ENCODE measurements at regions not wholly inside any gene's neighbourhood (a gene's known extent, or its start where the extent isn't known, plus 50 kb on each side); places are given as distances from the start of the nearest gene placed in this dataset.

GRCh38 chr7:35384761-35385700, 131.1 kb upstream of the TBX20 start:
- DNase-seq (ENCODE audit: low spot score) = no peak
- no peak for TF ChIP-seq CTCF (IDR thresholded peaks at IDR 0.05; ENCODE audit: borderline replicate concordance, control extremely low read depth, extremely low read depth, insufficient read depth, missing control alignments)
- in situ Hi-C loops (cut with MboI; ENCODE audit: low sequenced_read_pairs, unreplicated experiment) = no loop called here

GRCh38 chr7:35380739-35381224, 126.9 kb upstream of the TBX20 start:
- no peak for TF ChIP-seq CTCF (IDR thresholded peaks at IDR 0.05; ENCODE audit: borderline replicate concordance, control extremely low read depth, extremely low read depth, insufficient read depth, missing control alignments)
- in situ Hi-C loops (cut with MboI; ENCODE audit: low sequenced_read_pairs, unreplicated experiment) = no loop called here
- DNase-seq (ENCODE audit: low spot score) = no peak

GRCh38 chr7:35379481-35379880, 125.6 kb upstream of the TBX20 start:
- no peak for DNase-seq (ENCODE audit: low spot score)
- in situ Hi-C loops (cut with MboI; ENCODE audit: low sequenced_read_pairs, unreplicated experiment) = no loop called here
- no peak for TF ChIP-seq CTCF (IDR thresholded peaks at IDR 0.05; ENCODE audit: borderline replicate concordance, control extremely low read depth, extremely low read depth, insufficient read depth, missing control alignments)

- in situ Hi-C loops (cut with MboI; ENCODE audit: low sequenced_read_pairs, unreplicated experiment) = no loop called here
- no peak for TF ChIP-seq CTCF (IDR thresholded peaks at IDR 0.05; ENCODE audit: borderline replicate concordance, control extremely low read depth, extremely low read depth, insufficient read depth, missing control alignments)
- DNase-seq (ENCODE audit: low spot score) = no peak
Measured at GRCh38 chr7:35375516-35375915, 121.6 kb upstream of the TBX20 start.

- in situ Hi-C loops (cut with MboI; ENCODE audit: low sequenced_read_pairs, unreplicated experiment) = no loop called here
- TF ChIP-seq CTCF (IDR thresholded peaks at IDR 0.05; ENCODE audit: borderline replicate concordance, control extremely low read depth, extremely low read depth, insufficient read depth, missing control alignments) = no peak
- no peak for DNase-seq (ENCODE audit: low spot score)
Measured at GRCh38 chr7:35374858-35375257, 121.0 kb upstream of the TBX20 start.

GRCh38 chr7:35371221-35371620, 117.3 kb upstream of the TBX20 start:
- no peak for DNase-seq (ENCODE audit: low spot score)
- in situ Hi-C loops (cut with MboI; ENCODE audit: low sequenced_read_pairs, unreplicated experiment) = no loop called here
- TF ChIP-seq CTCF (IDR thresholded peaks at IDR 0.05; ENCODE audit: borderline replicate concordance, control extremely low read depth, extremely low read depth, insufficient read depth, missing control alignments) = no peak

Data from GM13976 (cell line).